Endometrium (tissue), 2 donors: ENCODE measurements at regions not wholly inside any gene's neighbourhood (a gene's known extent, or its start where the extent isn't known, plus 50 kb on each side); places are given as distances from the start of the nearest gene placed in this dataset.
"Not testable (repeated sequence)": the region's sequence is repeated elsewhere in the genome, so short reads cannot be mapped to it uniquely, and the experiment has no call there.

Experiments
- FAIRE-seq: peaks from 2 replicates; lab custom pipeline; 2012; peaks lifted over from hg19 to GRCh38; lab: Jason Lieb, UNC
- donor health status: control.
- donor health status: control.

GRCh38 chr7:97377713-97378112 lies 260.2 kb downstream of the SDHAF3 start:
- FAIRE-seq: no peak

DNA sequence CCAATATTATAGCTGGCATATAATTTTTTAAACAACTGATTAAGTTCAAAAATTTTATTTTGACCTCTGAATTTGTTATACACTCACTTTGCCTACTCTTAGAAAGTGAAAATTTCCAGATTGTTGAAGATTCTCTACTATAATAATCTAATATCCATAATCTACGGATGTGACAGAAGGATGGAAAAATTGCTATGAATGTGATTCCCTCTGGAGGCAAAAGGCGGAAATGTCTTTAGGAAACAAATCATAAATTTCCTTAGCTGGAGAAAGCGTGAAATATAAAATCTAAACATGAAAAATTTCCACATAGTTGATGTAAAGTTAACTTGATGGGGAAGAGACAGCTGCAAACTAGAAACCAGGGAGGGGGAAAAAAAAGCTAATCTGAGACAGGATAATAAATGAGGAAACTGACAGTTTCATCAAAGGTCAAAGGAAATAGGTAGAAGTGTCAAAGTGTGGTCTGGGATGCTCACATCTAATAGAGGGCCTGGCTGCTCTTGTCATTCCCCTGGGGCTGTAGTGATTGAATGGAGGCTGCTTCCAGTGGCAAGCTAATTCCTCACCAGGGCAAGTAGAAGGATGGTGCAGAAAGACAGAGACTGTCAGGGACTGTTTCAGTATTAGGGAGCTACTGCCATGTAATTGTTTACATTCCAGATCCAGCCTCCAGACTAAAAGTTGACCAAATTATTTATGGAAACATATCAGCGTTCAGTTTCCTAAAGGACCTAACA lies 264.5 kb downstream of the SDHAF3 start:
- FAIRE-seq: no peak

DNA sequence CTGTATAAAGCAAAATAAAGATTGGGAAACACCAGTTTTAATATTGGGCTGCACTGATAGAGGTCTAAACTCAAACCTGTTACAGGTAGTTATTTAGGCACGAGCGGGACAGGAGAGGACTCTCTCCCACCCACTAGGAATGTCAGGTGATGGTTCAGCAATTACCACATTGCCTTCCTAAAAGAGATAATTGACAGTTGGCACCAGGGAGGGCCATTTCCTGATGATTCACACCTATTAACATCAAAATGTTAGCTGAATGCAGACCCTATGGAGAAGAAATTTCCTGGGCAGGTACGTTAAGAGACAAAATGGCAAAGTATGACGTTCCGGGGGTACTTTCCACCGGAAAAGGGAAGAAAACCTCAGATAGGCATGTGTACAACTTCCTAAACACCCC lies 272.6 kb downstream of the SDHAF3 start:
- no peak for FAIRE-seq

DNA sequence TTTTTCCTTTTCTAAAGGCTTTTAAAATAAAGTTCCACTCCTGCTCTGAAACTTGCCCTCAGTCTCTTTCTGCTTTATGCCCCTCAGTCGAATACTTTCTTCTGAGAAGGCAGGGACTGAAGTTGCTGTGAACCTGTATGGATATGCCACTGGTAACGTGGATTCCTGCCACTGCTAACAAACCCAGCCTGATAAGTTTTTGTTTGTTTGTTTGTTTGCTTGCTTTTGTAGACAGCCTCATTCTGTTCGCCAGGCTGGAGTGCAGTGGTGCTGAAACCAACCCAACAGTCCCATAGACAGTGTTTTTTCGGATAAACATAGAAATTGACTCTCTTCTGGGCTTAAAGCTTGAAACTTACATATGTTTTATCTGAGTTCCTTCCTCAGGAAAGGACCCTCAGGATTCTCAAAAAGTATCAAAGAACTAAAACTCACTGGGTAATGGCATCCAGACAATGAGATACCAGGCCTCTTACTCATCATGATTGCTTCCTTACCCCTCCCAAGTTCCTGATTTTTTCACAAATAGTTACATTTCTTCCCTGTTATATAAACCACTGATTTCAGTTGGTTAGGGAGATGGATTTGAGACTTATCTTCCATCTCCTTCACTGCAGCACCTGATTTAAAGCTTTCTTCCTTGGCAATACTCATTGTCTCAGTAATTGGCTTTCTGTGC lies 273.6 kb downstream of the SDHAF3 start:
- no peak for FAIRE-seq

GRCh38 chr7:97401398-97401797 lies 283.9 kb downstream of the SDHAF3 start:
- FAIRE-seq: no peak

DNA sequence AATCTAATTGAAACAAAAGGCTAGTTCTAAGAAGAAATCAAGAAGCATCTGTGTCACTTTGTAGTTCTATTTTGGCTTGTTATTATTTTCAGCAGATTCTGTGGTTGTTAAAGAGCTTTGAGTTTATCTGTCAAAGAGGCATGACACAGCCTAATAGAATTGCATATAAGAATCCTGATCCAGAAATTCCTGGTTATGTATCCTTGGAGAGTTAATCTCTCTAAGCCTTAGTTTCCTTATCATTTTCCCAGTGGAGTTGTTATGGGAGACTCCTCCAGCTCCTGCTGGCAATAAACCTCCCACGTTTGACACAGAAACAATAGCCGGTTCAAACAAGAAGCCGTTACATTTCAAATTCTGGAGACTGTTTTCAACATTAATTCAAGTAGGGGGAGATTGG lies 288.3 kb downstream of the SDHAF3 start:
- peak; percentile 33 for FAIRE-seq

- no peak for FAIRE-seq
Measured at GRCh38 chr7:97407106-97407505, 289.6 kb downstream of the SDHAF3 start.

- no peak for FAIRE-seq
Measured at GRCh38 chr7:97409346-97409745, 291.8 kb downstream of the SDHAF3 start.

DNA sequence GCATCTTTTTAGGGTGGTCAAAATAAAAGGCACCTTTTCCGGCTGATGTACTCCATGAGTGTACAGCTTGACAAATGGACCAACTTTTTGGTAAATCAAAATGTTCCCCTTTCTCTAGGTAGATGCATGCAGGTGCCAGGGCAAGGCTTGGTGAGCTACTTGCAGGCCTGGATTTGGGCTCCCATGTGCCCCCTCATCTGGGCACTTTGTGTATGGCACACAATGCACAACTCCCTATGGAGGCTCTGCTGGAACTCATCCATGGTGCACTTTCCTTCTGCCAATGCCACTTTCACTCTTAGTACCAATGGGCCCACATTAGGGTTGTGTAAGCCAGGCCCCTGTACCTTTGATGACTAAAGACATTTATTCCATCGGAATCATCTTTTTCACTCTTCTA lies 300.8 kb downstream of the SDHAF3 start:
- no peak for FAIRE-seq

GRCh38 chr7:97419898-97420297 lies 302.4 kb downstream of the SDHAF3 start:
- FAIRE-seq: no peak

DNA sequence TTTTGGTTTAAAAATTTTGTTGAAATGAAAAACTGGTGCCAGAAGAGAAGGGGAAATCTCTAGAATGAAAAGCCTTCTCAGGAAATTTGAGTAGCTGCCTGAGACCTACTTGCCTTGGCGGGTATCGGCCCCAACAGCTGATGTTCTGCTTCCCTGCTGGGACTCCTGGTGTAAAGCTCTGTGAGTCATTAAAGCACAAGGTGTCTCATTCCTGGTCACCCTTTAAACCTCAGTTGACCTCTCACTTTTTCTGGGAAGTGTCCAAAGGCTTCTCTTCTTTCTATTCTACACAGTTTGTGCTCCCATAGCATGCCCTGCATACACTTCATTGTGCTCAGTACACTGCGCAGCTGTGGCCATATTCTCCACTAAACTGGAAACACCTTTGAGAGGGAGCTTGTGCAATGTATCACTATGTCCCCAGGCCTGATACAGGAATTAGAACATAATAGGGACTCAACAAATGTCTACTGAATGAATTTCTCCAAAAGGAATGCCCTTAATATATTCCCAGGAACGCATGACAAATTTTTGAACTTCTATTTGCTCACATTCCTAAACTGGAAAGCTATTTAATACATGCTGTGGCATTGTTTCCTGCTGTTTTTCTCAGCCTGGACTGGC lies 303.9 kb downstream of the SDHAF3 start:
- FAIRE-seq: no peak

DNA sequence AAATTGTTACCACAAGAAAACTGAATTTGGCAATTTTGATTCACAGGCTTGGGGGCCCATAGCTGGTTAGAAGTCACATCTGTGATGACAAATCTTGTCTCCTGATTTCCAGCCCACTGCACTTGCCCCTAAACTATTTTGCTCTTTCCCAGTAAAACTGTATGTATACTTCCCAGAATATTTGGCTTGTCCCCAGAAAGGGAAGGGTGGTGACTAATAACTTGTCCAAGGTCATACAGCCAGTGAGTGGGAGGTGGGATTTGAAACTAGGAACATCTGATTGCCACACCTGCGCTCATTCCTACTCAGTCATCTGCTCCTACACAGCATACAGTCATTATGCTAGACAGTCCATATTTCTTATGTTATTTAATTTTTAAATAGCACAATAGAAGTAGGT lies 304.5 kb downstream of the SDHAF3 start:
- no peak for FAIRE-seq

DNA sequence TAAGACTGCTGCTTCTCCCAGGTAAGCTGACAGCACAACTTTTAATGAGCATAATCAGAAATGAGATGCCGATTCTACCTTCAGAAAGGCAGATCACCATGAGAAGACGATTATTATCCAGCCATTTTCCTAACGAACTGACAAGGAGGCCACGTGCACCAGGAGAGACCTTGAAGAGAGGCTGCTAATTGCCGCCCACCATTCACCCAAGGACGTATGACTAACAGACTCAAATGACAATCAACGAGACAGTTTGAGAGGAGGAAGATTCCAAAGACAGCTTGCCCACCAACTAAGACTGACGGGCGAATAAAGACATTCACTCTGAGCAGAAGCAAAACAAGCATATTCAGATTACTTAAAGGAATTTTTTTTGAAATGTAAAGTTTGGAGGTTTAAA lies 301.9 kb upstream of the TAC1 start:
- FAIRE-seq: no peak

- no peak for FAIRE-seq
Measured at GRCh38 chr7:97439637-97440214, 292.2 kb upstream of the TAC1 start.

DNA sequence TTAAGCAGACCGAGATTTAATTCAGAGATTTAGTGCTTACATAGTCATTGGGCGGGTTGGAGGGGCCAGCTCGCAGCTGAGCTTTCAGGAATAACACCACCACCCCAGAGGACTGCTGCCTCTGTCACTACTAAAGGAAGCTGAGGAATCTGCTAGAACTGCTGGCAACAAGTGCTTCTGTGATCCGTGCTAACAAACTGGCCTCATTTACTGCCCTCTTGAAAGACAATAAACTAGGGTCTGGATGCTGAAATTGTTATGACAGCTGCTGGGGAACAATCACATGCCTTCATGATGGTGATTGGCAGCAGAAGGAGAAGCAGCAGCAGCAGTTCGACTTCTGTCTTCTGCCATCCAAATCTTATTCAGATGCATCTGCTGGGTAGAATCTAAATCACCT lies 285.5 kb upstream of the TAC1 start:
- FAIRE-seq: no peak

- not testable (repeated sequence) for FAIRE-seq
Measured at GRCh38 chr7:97449448-97449847, 282.4 kb upstream of the TAC1 start.

GRCh38 chr7:97450516-97450915 lies 281.4 kb upstream of the TAC1 start:
- FAIRE-seq: no peak

DNA sequence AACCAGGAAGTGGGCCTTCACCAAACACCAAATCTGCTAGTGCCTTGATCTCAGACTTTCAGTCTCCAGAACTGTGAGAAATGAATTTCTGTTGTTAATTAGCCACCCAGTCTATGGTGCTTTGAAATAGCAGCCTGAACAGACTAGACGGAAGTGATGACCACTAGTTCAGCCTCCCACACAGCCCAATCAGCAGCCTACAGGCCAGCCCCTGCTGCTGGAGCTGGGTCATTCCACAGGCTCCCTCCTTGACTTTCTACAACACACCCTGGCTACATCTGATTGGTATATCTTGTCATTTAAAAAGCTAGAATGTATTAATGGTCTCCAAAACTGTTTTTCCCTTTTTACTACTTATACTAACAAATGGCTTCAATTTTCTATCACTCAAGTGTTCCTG lies 277.2 kb upstream of the TAC1 start:
- FAIRE-seq: no peak

- FAIRE-seq: no peak
Measured at GRCh38 chr7:97457054-97457453, 274.8 kb upstream of the TAC1 start.

DNA sequence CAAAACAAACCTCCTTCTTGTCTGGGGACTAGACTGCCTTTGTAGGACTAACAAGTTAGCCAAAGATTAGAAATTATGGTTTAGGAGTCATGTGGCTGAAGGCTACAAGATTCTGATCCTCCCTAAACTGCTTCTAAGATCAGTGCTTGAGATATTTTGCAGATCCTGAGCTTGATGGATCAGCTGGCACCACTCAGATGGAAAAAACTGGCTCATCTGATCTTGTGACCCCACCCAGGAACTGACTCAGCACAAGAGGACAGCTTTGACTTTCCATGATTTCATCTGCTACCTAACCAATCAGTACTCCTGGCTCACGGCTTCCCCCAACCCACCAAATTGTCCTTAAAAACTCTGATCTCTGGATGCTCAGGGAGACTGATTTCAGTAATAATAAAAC lies 271.5 kb upstream of the TAC1 start:
- FAIRE-seq: no peak

DNA sequence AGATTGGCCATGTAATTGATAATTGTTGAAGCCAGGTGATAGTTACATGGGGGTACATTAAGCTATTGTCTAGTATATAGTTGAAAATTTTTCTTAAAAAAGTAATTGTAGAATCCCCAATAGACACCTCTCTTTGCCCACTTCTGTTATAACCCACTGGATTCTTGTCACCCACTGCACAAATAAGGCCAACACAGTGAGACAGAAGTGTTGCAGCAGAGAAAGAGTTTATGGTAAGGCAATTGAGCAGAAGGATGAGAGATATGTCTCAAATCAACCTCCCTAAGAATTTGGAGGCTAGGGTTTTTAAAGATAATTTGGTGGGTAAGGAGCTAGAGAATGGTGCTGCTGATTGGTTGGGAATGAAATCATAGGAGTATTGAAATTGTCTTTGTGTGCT lies 270.3 kb upstream of the TAC1 start:
- no peak for FAIRE-seq

DNA sequence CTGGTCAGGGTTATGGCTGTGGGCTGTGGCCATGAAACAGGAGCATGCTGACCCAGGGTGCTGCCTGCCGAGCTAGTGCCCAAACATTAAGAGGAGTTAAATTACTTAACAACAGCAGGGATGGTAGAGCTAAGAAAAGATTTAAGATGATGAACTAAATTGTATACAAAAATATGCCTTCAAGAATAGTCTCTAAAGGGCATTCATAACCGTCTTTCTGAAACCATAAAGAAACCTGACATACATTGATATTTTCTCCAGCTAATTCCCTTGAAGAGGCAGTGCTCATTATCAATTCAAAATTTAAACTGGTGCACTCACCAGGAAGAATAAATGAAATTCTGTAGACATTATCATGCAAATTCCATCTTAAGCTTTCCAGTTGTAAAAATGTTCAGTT lies 265.8 kb upstream of the TAC1 start:
- no peak for FAIRE-seq
